ENCODE measurements at regions not wholly inside any gene's neighbourhood (a gene's known extent, or its start where the extent isn't known, plus 50 kb on each side); places are given as distances from the start of the nearest gene placed in this dataset.

GRCh38 chr4:10958226-10958856 is 273.8 kb upstream of the CLNK start:
- TF ChIP-seq POLR2A (IDR thresholded peaks at IDR 0.05) (no peak), CTCF (IDR thresholded peaks at IDR 0.05) (no peak)
